HG03520 (cell line): ENCODE measurements at regions not wholly inside any gene's neighbourhood (a gene's known extent, or its start where the extent isn't known, plus 50 kb on each side); places are given as distances from the start of the nearest gene placed in this dataset.

ENCODE experiments used
- ATAC-seq: cut with Tn5 transposase; IDR thresholded peaks from one replicate; pipeline ENCODE4 v1.9.1; 2021; ENCODE audit warnings: mild to moderate bottlenecking, moderate library complexity; ENCODE audit not compliant: unreplicated experiment

DNA sequence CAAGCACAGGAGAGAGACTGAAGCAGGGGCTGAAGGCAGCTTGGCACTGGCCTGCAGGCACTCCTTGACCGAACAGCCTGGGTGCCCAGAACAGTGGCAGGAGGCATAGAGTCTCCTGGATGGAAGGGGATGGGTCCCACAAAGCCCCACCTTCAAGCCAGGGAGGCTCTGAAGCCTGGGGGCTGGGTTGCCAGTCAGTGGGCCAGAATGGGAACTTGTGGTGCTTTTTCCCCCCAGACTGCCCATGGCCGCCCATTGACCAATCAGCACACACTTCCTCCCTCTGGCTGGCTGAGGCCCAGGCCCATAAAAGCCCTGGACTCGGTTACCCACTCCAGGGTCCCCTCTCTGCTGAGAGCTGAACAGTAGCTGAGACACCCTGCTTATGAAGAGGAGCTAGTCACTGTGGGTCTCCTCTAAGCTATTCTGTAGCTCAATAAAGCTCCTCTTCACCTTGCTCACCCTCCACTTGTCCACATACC lies 109.6 kb downstream of the ELAPOR2 start:
- no peak for ATAC-seq

GRCh38 chr7:86949052-86949778 lies 110.2 kb downstream of the ELAPOR2 start:
- peak; percentile 98 for ATAC-seq

GRCh38 chr7:86947929-86948328 lies 111.5 kb downstream of the ELAPOR2 start:
- ATAC-seq, result no peak

DNA sequence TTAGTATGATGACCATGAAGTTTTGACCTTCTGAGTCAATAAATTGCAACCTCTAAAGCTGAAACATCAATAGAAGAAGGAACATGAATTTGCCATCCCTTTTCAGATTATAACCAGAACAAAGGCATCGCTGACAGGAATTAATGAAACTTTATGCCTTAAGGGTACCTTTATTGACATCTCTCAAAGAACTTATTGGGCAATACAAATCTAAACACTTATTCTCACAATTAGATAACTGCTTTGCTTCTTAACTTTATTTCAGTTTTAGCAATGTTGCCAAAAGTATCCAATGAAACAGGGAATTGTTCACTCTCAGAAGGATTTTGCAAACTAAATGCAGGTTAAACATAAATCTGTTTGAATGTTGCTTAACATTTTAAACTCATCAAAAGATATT lies 116.0 kb downstream of the ELAPOR2 start:
- no peak for ATAC-seq

DNA sequence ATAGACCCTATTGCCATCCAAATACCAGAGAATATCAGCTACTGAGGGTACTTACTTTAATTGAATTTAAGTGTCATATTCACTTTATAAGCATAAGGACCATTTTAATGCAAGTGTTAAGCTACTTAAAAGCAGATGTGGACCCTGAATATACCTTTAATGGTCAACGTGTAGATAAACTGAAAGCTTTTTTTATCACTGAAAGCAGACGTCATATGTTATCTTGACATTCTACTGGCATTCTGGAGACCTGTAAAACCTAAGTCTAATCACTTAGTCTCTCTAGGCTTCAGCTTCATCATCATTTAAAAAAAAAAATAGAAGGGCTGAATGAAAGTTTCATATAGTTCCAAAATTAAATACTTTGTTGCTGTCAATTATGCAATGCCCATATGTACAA lies 116.5 kb downstream of the ELAPOR2 start:
- ATAC-seq, result no peak

DNA sequence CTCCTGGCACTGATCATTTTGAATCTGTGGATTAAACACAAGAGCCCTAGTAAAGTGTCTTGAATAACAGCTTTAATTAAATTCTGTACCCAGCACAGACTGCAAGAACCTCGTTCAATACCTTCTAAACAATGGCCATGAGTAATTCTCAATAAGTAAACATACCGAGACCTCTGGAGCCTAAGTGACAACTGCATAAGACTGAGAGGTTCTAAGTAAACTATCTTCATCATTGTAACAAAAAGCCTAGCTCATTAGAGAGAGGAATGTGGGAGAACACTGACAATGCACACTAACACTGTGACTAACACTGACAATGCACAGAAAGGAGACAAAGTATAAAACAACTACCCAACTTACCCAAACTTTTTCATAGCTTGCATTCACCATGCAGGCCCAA lies 117.4 kb downstream of the ELAPOR2 start:
- no peak for ATAC-seq

GRCh38 chr7:86939197-86939814 lies 120.1 kb downstream of the ELAPOR2 start:
- peak; percentile 78 for ATAC-seq

- ATAC-seq, result no peak
Measured at GRCh38 chr7:86937363-86937878, 122.0 kb downstream of the ELAPOR2 start.

- ATAC-seq, result no peak
Measured at GRCh38 chr7:86933295-86933845, 126.1 kb downstream of the ELAPOR2 start.

GRCh38 chr7:86932038-86932512 lies 127.4 kb downstream of the ELAPOR2 start:
- ATAC-seq, result no peak

- no peak for ATAC-seq
Measured at GRCh38 chr7:86931439-86931838, 128.0 kb downstream of the ELAPOR2 start.

DNA sequence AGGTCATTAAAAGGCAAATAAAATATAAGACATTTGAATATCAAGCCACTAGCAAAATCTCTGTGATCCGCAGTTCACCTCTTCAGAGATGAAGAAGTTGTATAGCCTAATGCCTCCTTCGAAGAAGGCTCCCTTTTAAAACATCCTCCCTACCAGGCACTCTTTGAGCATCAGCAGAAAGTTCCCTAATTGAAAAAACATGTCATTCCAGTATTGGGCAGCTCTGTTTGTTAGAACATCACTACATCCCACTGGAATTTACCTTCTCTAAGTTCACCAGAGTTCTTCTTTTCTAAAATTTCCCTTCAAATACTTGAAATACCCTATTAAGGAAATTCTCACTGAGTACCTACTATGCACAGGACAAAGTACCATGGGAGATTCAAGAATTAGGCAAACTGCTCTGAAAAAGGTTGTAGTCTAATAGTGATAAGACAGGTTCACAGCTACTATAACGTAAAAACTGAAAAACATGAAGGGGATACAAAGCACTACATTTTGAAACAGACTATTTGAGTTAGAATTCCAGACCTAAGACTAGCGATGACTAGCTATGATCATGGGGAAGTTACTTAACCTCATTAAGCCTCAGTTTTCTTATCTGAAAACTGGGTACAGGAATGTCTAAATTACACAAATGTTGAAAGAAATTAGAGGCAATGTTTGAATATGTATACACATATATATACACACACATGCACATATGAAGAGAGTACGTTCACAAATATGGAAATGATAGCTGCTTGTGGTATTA lies 128.7 kb downstream of the ELAPOR2 start:
- no peak for ATAC-seq

DNA sequence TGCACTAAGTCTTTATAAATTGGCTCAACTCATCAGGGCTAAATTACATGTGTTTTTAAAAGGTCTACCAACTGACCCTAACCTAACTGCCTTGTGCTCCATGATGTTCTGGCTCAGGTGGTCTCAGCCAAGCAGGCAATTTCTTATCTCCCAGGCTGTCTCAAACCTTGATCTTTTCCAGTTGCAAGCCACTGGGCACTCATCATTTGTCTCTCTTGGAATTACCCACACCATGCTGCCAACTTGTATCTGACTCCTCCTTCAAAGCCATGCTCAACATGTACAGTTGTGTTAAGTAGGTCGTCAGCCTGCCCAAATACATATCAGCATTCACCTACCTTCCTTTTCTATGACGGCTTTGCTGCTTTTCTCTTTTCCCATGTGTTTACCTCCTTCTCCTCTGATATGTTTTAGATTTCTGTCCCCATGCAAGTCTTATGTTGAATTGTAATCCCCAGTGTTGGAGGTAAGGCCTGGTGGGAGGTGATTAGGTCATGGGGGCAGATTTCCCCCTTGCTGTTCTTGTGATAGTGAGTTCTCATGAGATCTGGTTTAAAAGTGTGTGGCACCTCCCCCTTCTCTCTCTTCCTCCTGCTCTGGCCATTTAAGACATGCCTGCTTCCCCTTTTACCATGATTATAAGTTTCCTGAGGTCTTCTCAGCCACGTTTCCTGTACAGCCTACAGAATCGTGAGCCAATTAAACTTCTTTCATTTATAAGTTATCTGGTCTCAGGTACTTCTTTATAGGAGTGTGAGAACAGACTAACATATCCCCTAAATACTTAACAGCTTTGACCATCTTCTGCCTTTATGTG lies 130.0 kb downstream of the ELAPOR2 start:
- no peak for ATAC-seq

GRCh38 chr7:86928308-86928707 lies 131.1 kb downstream of the ELAPOR2 start:
- ATAC-seq, result no peak

DNA sequence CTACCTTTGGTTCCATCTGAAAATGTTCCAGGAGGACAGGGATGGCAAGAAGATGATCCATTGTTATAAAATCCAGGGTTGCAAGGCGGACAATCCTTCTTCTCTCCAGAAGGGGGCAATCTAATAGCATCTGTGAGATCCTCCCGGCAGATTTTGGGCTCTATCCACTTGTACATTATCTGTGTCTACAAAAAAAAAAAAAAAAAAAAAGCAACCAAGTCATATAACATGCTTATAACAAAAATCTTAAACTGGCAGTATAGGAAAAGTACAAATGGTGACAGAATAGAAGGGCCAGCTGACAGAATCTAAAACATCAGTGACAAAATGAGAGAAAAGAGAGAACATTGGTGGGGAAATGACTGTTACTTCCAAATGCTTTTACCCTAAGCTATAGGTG lies 132.7 kb downstream of the ELAPOR2 start:
- ATAC-seq, result peak; percentile 60

DNA sequence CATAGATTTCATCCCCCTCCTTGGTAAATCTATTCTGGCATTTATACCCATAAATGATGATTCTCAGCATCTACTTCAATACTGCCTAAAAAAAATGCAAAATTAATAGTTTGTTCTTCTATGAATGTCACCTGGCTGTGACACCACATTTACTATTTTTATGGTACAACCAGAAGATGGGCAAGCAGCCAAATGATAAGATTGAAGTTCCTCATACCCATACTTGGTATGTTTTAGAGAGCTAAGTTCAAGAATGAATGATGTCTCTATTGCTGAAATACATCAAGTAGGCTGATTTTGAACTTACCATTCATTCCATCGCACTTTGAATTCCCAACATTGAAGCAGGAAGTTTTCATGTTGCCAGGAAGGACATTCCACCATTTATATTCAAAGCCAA lies 134.2 kb downstream of the ELAPOR2 start:
- ATAC-seq, result no peak

DNA sequence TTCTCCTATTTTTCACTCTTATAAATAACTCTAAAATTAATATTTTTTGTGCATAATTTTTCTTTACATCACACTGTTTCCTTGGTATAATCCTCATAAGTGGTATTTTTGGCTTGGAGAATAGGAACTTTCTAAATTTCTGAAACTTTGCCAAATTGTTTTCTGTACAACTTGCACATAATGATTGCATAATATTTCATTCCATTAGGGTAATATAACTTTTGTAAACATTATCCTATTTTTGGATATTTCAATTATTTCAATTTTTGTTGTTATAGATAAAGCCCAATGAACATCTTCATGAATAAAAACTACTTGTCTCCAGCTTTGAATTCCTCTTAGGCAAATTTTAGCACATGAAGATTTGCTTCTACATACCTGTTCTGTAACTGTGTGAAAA lies 135.9 kb downstream of the ELAPOR2 start:
- no peak for ATAC-seq

DNA sequence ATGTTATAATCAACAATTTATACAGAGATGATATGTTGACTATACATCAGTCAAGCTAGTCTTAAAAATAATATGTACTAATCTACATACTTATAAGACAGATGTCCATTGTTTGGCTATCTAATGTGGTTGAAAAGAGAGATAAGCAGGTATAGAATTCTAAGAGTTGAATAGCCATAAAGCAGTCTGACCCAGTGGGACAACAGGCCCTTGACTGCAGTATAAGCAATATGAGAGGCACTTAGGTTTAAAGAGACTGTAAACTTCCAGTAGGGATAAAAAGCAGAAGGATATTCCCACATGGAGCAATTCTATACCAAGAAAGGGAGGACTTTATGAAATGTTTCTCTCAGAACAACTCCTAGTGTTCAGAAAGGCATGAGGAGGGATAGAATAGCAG lies 139.3 kb downstream of the ELAPOR2 start:
- no peak for ATAC-seq

DNA sequence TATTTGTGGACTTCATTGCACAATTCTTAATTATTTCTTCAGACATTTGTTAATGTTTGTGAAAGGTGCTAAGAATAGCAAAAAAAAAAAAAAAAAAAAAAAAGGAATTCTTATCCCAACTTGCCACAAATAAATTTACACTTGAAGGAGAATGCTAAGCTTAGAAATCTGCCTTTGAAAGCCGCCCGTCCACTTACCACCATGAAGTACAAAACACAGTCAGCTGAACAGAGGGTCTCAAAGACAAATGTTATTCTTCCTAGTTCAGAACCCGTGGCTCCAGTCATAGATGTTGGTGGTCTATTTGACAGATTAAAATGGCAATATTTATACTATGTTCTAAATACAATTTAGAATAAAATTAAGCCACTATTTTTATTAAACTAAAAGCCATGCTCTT lies 141.2 kb downstream of the ELAPOR2 start:
- no peak for ATAC-seq

- ATAC-seq, result no peak
Measured at GRCh38 chr7:86916277-86916825, 143.1 kb downstream of the ELAPOR2 start.
